ENCODE measurements at regions not wholly inside any gene's neighbourhood (a gene's known extent, or its start where the extent isn't known, plus 50 kb on each side); places are given as distances from the start of the nearest gene placed in this dataset.
"Not testable (repeated sequence)": the region's sequence is repeated elsewhere in the genome, so short reads cannot be mapped to it uniquely, and the experiment has no call there.

DNA sequence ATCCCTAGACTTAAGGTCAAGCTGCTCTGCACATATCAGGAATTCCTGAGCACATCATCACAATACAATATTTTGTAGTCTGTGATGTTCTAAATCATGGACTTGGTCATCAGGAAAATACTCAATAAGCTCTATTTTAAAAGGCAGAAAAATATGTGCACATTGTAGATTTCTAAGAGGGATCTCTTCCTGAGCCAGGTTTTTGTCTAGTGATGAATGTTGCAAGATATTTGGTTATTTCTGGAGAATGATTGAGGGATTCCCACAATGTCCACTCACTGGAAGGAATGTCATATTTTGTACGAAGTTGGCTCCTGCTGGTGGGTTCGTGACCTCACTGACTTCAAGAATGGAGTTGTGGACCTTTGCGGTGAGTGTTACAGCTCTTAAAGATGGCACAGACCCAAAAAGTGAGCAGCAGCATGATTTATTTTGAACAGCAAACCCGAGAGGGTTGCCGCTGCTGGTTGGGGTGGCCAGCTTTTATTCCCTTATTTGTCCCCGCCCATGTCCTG, 300.9 kb upstream of the DCN start:
- ChIA-PET POLR2A (no interaction called here), CTCF (no interaction called here)
- Histone ChIP-seq H3K9me3 (ENCODE audit: low read length) (no peaks in the 10 kb centered on the region), H3K36me3 (ENCODE audit: insufficient read depth, low read length) (no peaks in the 10 kb centered on the region), H3K27ac (ENCODE audit: low read depth, low read length) (no peak overlapping the region), H3K4me1 (ENCODE audit: insufficient read depth, low read length) (no peaks in the 10 kb centered on the region), H3K4me3 (ENCODE audit: low read length) (no peak overlapping the region), H3K27me3 (ENCODE audit: insufficient read depth, low read length, poor library complexity, severe bottlenecking) (no peaks in the 10 kb centered on the region)
- no peak for DNase-seq
- Mint-ChIP-seq H3K4me1 (no peaks in the 10 kb centered on the region), H3K27ac (no peak overlapping the region), H3K36me3 (no peaks in the 10 kb centered on the region), H3K4me3 (no peak overlapping the region), H3K9me3 (no peaks in the 10 kb centered on the region), H3K27me3 (peaks cover 0 to 27% of the 10 kb centered on the region in 2 donors)

DNA sequence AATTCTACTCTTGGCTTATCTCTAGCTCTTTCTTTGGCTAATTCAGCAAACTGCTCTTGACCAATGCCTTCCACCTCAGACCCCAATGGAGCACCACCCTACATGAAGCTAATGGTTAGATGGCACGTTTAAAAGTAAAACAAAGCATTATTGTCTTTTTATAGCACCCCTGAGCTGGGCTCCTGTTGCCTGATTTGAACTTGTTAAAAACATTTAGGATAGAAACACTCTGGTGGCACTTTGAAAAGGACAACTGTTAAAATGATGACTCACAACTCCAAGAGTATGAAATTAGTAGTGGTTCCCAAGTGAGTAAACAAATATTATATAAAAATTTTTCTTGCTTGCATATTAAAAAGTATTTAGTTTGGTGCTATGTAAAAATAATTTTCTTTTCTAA, 299.6 kb upstream of the DCN start:
- peaks cover 1 to 20% of the 10 kb centered on the region in 2 donors for H3K27me3 Mint-ChIP-seq
- H3K27ac Mint-ChIP-seq = no peak overlapping the region
- POLR2A ChIA-PET = no interaction called here
- no peak for DNase-seq
- no peaks in the 10 kb centered on the region for H3K4me1 ChIP-seq (ENCODE audit: insufficient read depth, low read length)
- H3K27ac ChIP-seq (ENCODE audit: low read depth, low read length) = no peak overlapping the region
- H3K4me3 Mint-ChIP-seq = no peak overlapping the region
- H3K27me3 ChIP-seq (ENCODE audit: insufficient read depth, low read length, poor library complexity, severe bottlenecking) = no peaks in the 10 kb centered on the region
- H3K4me3 ChIP-seq (ENCODE audit: low read length) = no peak overlapping the region
- CTCF ChIA-PET = no interaction called here
- no peaks in the 10 kb centered on the region for H3K4me1 Mint-ChIP-seq
- no peaks in the 10 kb centered on the region for H3K9me3 ChIP-seq (ENCODE audit: low read length)
- H3K36me3 Mint-ChIP-seq = no peaks in the 10 kb centered on the region
- no peaks in the 10 kb centered on the region for H3K36me3 ChIP-seq (ENCODE audit: insufficient read depth, low read length)
- H3K9me3 Mint-ChIP-seq = no peaks in the 10 kb centered on the region

DNA sequence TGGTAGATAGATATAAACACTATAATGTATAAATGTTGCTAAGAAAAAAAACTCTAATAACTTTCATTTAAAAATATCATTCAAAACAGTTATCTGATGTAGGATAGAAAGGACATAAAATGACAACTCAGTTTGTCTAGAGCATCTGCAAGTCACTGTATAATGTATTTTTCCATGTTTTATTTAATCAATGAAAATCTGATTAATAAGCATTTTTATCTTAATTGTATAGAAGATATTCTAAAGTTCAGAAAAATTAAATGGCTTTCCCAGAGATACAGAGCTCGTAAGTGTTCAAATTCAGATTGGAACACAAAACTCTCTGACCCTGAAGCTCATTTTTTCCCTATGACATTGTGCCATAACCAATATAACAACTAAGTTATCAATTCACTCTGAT, 295.9 kb upstream of the DCN start:
- H3K4me3 Mint-ChIP-seq = no peak overlapping the region
- peak overlapping the region in 1 of 8 donors; percentile 2 for H3K27ac Mint-ChIP-seq
- H3K9me3 ChIP-seq (ENCODE audit: low read length) = no peaks in the 10 kb centered on the region
- ChIA-PET CTCF (interaction anchor here (1.4 kb wide), 1 partner anchor 21 kb away, joined by 3 read pairs; no protein-coding TSS in a partner anchor), POLR2A (no interaction called here)
- peaks cover 0 to 4% (median 0%) of the 10 kb centered on the region in 3 donors for H3K36me3 Mint-ChIP-seq
- no peaks in the 10 kb centered on the region for H3K36me3 ChIP-seq (ENCODE audit: insufficient read depth, low read length)
- peaks cover 0 to 3% (median 0%) of the 10 kb centered on the region in 5 donors for H3K9me3 Mint-ChIP-seq
- DNase-seq = no peak
- H3K27ac ChIP-seq (ENCODE audit: low read depth, low read length) = no peak overlapping the region
- peaks cover 4 to 12% of the 10 kb centered on the region in 2 donors for H3K27me3 Mint-ChIP-seq
- H3K4me1 ChIP-seq (ENCODE audit: insufficient read depth, low read length) = no peaks in the 10 kb centered on the region
- no peaks in the 10 kb centered on the region for H3K4me1 Mint-ChIP-seq
- H3K27me3 ChIP-seq (ENCODE audit: insufficient read depth, low read length, poor library complexity, severe bottlenecking) = no peaks in the 10 kb centered on the region
- H3K4me3 ChIP-seq (ENCODE audit: low read length) = no peak overlapping the region

DNA sequence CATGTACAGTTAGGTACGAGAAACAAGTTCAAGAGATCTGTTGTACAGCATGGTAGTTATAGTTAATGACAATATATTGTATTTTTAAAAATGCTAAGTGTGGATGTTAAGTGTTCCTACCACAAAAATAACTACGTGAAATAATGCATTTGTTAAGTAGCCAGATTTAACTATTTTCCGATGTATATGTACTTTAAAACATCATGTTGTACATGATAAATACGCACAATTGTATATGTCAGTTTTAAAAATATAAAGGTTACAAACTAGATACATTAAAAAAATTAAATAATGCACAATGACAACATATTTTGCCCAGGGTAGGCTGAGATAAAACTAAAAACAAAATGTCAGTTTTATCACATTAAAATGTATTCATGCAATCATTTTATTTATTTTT, 285.1 kb upstream of the DCN start:
- Histone ChIP-seq H3K4me3 (ENCODE audit: low read length) (no peak overlapping the region), H3K36me3 (ENCODE audit: insufficient read depth, low read length) (no peaks in the 10 kb centered on the region), H3K4me1 (ENCODE audit: insufficient read depth, low read length) (no peaks in the 10 kb centered on the region), H3K27ac (ENCODE audit: low read depth, low read length) (no peak overlapping the region), H3K27me3 (ENCODE audit: insufficient read depth, low read length, poor library complexity, severe bottlenecking) (no peaks in the 10 kb centered on the region), H3K9me3 (ENCODE audit: low read length) (no peaks in the 10 kb centered on the region)
- Mint-ChIP-seq H3K9me3 (peaks cover 0 to 5% (median 2%) of the 10 kb centered on the region in 5 donors), H3K4me1 (no peaks in the 10 kb centered on the region), H3K36me3 (no peaks in the 10 kb centered on the region), H3K27me3 (peaks cover 4% of the 10 kb centered on the region in 2 donors), H3K27ac (no peak overlapping the region), H3K4me3 (no peak overlapping the region)
- POLR2A ChIA-PET = no interaction called here
- DNase-seq = no peak
- CTCF ChIA-PET = no interaction called here

DNA sequence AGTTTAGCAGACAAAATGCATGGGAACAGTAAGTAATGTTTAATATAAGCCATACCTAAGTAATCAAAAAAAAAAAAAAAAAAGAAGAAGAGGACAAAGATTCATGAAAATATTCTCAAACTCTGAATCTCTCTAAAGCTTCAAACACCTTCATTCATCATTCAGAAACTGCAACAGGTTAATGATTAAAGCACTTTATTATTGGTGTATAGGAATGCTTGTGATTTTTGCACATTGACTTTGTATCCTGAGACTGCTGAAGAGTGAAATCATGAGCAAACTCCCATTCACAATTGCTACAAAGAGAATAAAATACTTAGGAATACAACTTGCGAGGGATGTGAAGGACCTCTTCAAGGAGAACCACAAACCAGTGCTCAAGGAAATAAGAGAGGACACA, 278.4 kb upstream of the DCN start:
- Mint-ChIP-seq H3K36me3 (no peaks in the 10 kb centered on the region), H3K4me3 (no peak overlapping the region), H3K9me3 (peaks cover 0 to 5% (median under 1%) of the 10 kb centered on the region in 5 donors), H3K27me3 (peaks cover 3 to 32% of the 10 kb centered on the region in 2 donors), H3K4me1 (no peaks in the 10 kb centered on the region), H3K27ac (no peak overlapping the region)
- Histone ChIP-seq H3K27me3 (ENCODE audit: insufficient read depth, low read length, poor library complexity, severe bottlenecking) (no peaks in the 10 kb centered on the region), H3K4me3 (ENCODE audit: low read length) (no peak overlapping the region), H3K27ac (ENCODE audit: low read depth, low read length) (no peak overlapping the region), H3K9me3 (ENCODE audit: low read length) (no peaks in the 10 kb centered on the region), H3K36me3 (ENCODE audit: insufficient read depth, low read length) (no peaks in the 10 kb centered on the region), H3K4me1 (ENCODE audit: insufficient read depth, low read length) (no peaks in the 10 kb centered on the region)
- ChIA-PET POLR2A (no interaction called here), CTCF (no interaction called here)
- no peak for DNase-seq

DNA sequence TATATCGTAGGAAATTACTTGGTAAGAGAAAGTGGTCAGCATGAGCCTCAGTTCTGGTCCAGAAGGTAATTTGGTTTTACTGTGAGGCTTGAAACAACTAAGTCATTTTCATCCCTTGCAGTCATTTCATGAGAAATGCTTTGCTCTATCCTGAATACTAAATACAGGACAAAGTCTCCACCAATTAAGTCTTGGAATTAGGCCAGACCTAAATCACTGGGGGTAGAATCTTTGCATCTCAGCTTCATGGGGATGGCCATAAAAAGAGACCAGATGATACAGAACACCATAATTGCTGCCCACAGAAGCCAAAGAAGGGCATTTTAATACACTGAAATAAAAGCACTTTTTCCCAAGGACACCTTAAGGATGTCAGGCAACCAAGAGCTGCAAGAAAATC, 277.9 kb upstream of the DCN start:
- Histone ChIP-seq H3K36me3 (ENCODE audit: insufficient read depth, low read length) (no peaks in the 10 kb centered on the region), H3K27ac (ENCODE audit: low read depth, low read length) (no peak overlapping the region), H3K27me3 (ENCODE audit: insufficient read depth, low read length, poor library complexity, severe bottlenecking) (no peaks in the 10 kb centered on the region), H3K4me1 (ENCODE audit: insufficient read depth, low read length) (no peaks in the 10 kb centered on the region), H3K4me3 (ENCODE audit: low read length) (no peak overlapping the region), H3K9me3 (ENCODE audit: low read length) (no peaks in the 10 kb centered on the region)
- H3K9me3 Mint-ChIP-seq = peaks cover 0 to 2% (median 0%) of the 10 kb centered on the region in 5 donors
- no peak overlapping the region for H3K4me3 Mint-ChIP-seq
- peaks cover 5 to 34% of the 10 kb centered on the region in 2 donors for H3K27me3 Mint-ChIP-seq
- POLR2A ChIA-PET = no interaction called here
- H3K4me1 Mint-ChIP-seq = no peaks in the 10 kb centered on the region
- no peak for DNase-seq
- no peak overlapping the region for H3K27ac Mint-ChIP-seq
- H3K36me3 Mint-ChIP-seq = no peaks in the 10 kb centered on the region
- CTCF ChIA-PET = no interaction called here

DNA sequence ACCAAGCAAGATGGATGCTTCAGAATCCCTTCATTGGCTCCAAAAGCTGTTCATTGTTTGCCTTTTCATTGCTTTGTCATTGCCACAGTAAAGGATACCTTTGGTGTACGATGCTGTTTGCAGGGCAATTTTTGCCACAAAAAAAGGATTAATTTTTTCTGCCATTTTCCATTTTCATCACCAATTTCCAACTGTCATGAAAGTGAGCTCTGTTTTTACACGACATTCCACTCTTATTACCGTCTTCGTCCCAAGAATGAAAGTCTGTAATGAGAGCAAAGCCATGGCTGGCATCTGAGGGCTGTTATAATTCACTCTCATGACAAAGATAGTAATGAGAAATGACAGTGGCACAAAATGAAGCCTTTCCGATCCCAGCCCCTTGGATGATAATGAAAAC, 272.7 kb upstream of the DCN start:
- no peaks in the 10 kb centered on the region for H3K27me3 ChIP-seq (ENCODE audit: insufficient read depth, low read length, poor library complexity, severe bottlenecking)
- no peaks in the 10 kb centered on the region for H3K4me1 Mint-ChIP-seq
- H3K27ac Mint-ChIP-seq = no peak overlapping the region
- no peaks in the 10 kb centered on the region for H3K4me1 ChIP-seq (ENCODE audit: insufficient read depth, low read length)
- H3K36me3 ChIP-seq (ENCODE audit: insufficient read depth, low read length) = no peaks in the 10 kb centered on the region
- no peak overlapping the region for H3K4me3 ChIP-seq (ENCODE audit: low read length)
- H3K9me3 ChIP-seq (ENCODE audit: low read length) = no peaks in the 10 kb centered on the region
- H3K9me3 Mint-ChIP-seq = peaks cover 4 to 13% (median 10%) of the 10 kb centered on the region in 5 donors
- H3K4me3 Mint-ChIP-seq = no peak overlapping the region
- H3K36me3 Mint-ChIP-seq = peaks cover 0 to 4% (median 0%) of the 10 kb centered on the region in 3 donors
- H3K27ac ChIP-seq (ENCODE audit: low read depth, low read length) = no peak overlapping the region
- CTCF ChIA-PET = no interaction called here
- no peak for DNase-seq
- peaks cover 6 to 33% of the 10 kb centered on the region in 2 donors for H3K27me3 Mint-ChIP-seq
- POLR2A ChIA-PET = no interaction called here

DNA sequence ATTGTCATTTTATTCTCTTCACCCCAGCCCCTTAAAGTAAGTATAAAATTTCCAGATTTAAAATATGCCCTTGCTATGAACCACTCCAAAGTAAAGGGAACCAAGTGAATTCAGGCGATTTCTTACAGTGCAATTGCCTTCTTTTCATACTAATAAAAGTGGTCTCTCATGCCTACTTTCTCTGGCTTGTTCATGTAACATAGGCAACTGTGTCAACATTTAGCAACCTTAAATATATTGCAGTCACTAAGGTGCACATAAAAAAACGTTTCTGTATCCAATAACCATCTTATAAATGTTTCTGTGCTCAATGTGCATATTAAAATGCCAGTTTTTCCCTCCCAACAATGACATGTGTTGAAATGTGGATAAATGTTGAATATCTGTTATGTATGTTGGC, 271.6 kb upstream of the DCN start:
- Mint-ChIP-seq H3K27me3 (peaks cover 6 to 32% of the 10 kb centered on the region in 2 donors), H3K4me1 (no peaks in the 10 kb centered on the region), H3K4me3 (no peak overlapping the region), H3K9me3 (peaks cover 4 to 13% (median 10%) of the 10 kb centered on the region in 5 donors), H3K36me3 (peaks cover 0 to 4% (median 0%) of the 10 kb centered on the region in 3 donors), H3K27ac (no peak overlapping the region)
- ChIA-PET CTCF (no interaction called here), POLR2A (no interaction called here)
- H3K4me3 ChIP-seq (ENCODE audit: low read length) = no peak overlapping the region
- no peaks in the 10 kb centered on the region for H3K36me3 ChIP-seq (ENCODE audit: insufficient read depth, low read length)
- H3K27ac ChIP-seq (ENCODE audit: low read depth, low read length) = no peak overlapping the region
- H3K27me3 ChIP-seq (ENCODE audit: insufficient read depth, low read length, poor library complexity, severe bottlenecking) = no peaks in the 10 kb centered on the region
- no peaks in the 10 kb centered on the region for H3K9me3 ChIP-seq (ENCODE audit: low read length)
- DNase-seq = no peak
- no peaks in the 10 kb centered on the region for H3K4me1 ChIP-seq (ENCODE audit: insufficient read depth, low read length)

DNA sequence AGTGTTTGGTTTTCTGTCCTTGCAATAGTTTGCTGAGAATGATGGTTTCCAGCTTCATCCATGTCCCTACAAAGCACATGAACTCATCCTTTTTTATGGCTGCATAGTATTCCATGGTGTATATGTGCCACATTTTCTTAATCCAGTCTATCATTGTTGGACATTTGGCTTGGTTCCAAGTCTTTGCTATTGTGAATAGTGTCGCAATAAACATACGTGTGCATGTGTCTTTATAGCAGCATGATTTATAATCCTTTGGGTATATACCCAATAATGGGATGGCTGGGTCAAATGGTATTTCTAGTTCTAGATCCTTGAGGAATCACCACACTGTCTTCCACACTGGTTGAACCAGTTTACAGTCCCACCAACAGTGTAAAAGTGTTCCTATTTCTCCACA, 269.8 kb upstream of the DCN start:
- not testable (repeated sequence) for H3K27ac ChIP-seq (ENCODE audit: low read depth, low read length)

More for the DNA sequence above, 269.8 kb upstream of the DCN start:
- H3K9me3 ChIP-seq (ENCODE audit: low read length); H3K4me1 Mint-ChIP-seq; H3K4me1 ChIP-seq (ENCODE audit: insufficient read depth, low read length); H3K27me3 ChIP-seq (ENCODE audit: insufficient read depth, low read length, poor library complexity, severe bottlenecking); H3K4me3 Mint-ChIP-seq; H3K36me3 Mint-ChIP-seq; POLR2A ChIA-PET; CTCF ChIA-PET; H3K27ac Mint-ChIP-seq; DNase-seq; H3K36me3 ChIP-seq (ENCODE audit: insufficient read depth, low read length); H3K4me3 ChIP-seq (ENCODE audit: low read length): not testable (repeated sequence)
- H3K9me3 Mint-ChIP-seq = peaks cover 4 to 13% (median 10%) of the 10 kb centered on the region in 5 donors
- peaks cover 6 to 19% of the 10 kb centered on the region in 2 donors for H3K27me3 Mint-ChIP-seq
